A549 (cell line): ENCODE measurements at regions not wholly inside any gene's neighbourhood (a gene's known extent, or its start where the extent isn't known, plus 50 kb on each side); places are given as distances from the start of the nearest gene placed in this dataset.

Experiments
- ATAC-seq, 2 experiments: fragments of 200-7000 bp in 1 of 2; fragments of >200 bp in 1 of 2; cut with Nextera tagmentation in 1 of 2; cut with Tn5 transposase in 1 of 2; 3 replicates each; pipeline versions ENCODE4 v1.8.0 to v1.9.1; 2018 to 2020; ENCODE audit warnings: mild to moderate bottlenecking in 1 of 2, moderate library complexity in 1 of 2
- CTCF ChIA-PET: fragments of 300-600 bp; sonication (Branson Sonifier 250); formaldehyde crosslinking; extraction: SDS; loops from one replicate; lab custom pipeline; 2021; ENCODE audit warnings: antibody characterized with exemption, inconsistent platforms; lab: Yijun Ruan, JAX
- POLR2A ChIA-PET: fragments of 350-600 bp; formaldehyde crosslinking; extraction: SDS; loops from one replicate; lab custom pipeline; 2021; ENCODE audit warnings: antibody characterized with exemption, inconsistent platforms; lab: Yijun Ruan, JAX
- DNase-seq, 2 experiments: peaks; one replicate each; pipeline versions ENCODE4 v3.0.0 to v3.0.0-alpha.2; 2011 to 2016; ENCODE audit warnings: low read depth in 1 of 2, low spot score in 1 of 2
- FAIRE-seq: peaks from 2 replicates; lab custom pipeline; 2011; peaks lifted over from hg19 to GRCh38; lab: Jason Lieb, UNC
- H3K27ac ChIP-seq, 2 experiments: fragments of >200 bp; sonication (Bioruptor Twin); formaldehyde crosslinking; 3 replicates each; pipeline ENCODE4 v1.5.1; 2016 to 2017
- H3K4me1 ChIP-seq: fragments of >200 bp; sonication (Bioruptor Twin); formaldehyde crosslinking; 3 replicates; pipeline ENCODE4 v1.6.1; 2016
- H3K4me2 ChIP-seq: fragments of >200 bp; sonication (Bioruptor Twin); formaldehyde crosslinking; 3 replicates; pipeline ENCODE4 v1.6.1; 2016
- H3K4me3 ChIP-seq: fragments of >200 bp; sonication (Bioruptor Twin); formaldehyde crosslinking; 3 replicates; pipeline ENCODE4 v1.5.1; 2016
- H3K9me3 ChIP-seq: fragments of >200 bp; sonication (Bioruptor Twin); formaldehyde crosslinking; 3 replicates; pipeline ENCODE4 v1.6.1; 2016
- BHLHE40 ChIP-seq: IDR thresholded peaks from 2 replicates; pipeline ENCODE4 v1.6.1; 2012; ENCODE audit warnings: low read depth, low read length, inconsistent platforms
- CEBPB ChIP-seq, 2 experiments: fragments of >200 bp in 1 of 2; sonication (Bioruptor Twin) in 1 of 2; formaldehyde crosslinking in 1 of 2; IDR thresholded peaks; 2 replicates each; pipeline ENCODE4 v1.6.1; 2012 to 2016
- CHD2 ChIP-seq: fragments of 150-350 bp; IDR thresholded peaks from 2 replicates; pipeline ENCODE4 v1.6.1; 2014; ENCODE audit warnings: low read length; ENCODE audit not compliant: partially characterized antibody
- EHMT2 ChIP-seq: fragments of 200-600 bp; sonication (generic); IDR thresholded peaks from 2 replicates; pipeline ENCODE4 v1.6.1; 2016; ENCODE audit warnings: antibody characterized with exemption, low read depth, mild to moderate bottlenecking, moderate library complexity
- FOSB ChIP-seq: fragments of 250-450 bp; sonication (Bioruptor Pico); IDR thresholded peaks from 2 replicates; pipeline ENCODE4 v1.5.0; 2020; ENCODE audit warnings: mild to moderate bottlenecking, moderate library complexity
- FOSL2 ChIP-seq, 2 experiments: fragments of 450-650 bp in 1 of 2; fragments of >200 bp in 1 of 2; sonication (Bioruptor Twin) in 1 of 2; formaldehyde crosslinking; IDR thresholded peaks; 2 replicates each; pipeline versions ENCODE4 v1.5.0 to v1.6.1; 2016 to 2020; ENCODE audit warnings: mild to moderate bottlenecking in 1 of 2, moderate library complexity in 1 of 2
- GATA3 ChIP-seq: IDR thresholded peaks from 2 replicates; pipeline ENCODE4 v1.6.1; 2012; ENCODE audit warnings: borderline replicate concordance
- HDAC2 ChIP-seq: fragments of 200-600 bp; sonication (generic); IDR thresholded peaks from 2 replicates; pipeline ENCODE4 v1.6.1; 2016
- HEYL ChIP-seq: fragments of 250-450 bp; sonication (Bioruptor Pico); IDR thresholded peaks from 2 replicates; pipeline ENCODE4 v1.8.0; 2021; ENCODE audit warnings: mild to moderate bottlenecking, moderate library complexity
- HOXA7 ChIP-seq: fragments of 250-450 bp; sonication (Bioruptor Pico); IDR thresholded peaks from 2 replicates; pipeline ENCODE4 v1.5.0; 2020; ENCODE audit warnings: mild to moderate bottlenecking, moderate library complexity
- HOXB13 ChIP-seq: fragments of 250-450 bp; sonication (Bioruptor Pico); IDR thresholded peaks from 2 replicates; pipeline ENCODE4 v1.5.0; 2020; ENCODE audit warnings: low read depth, mild to moderate bottlenecking, moderate library complexity
- HOXB5 ChIP-seq: fragments of 250-450 bp; sonication (Bioruptor Pico); IDR thresholded peaks from 2 replicates; pipeline ENCODE4 v1.5.0; 2020; ENCODE audit warnings: mild to moderate bottlenecking, moderate library complexity
- JUN ChIP-seq, 2 experiments: fragments of >200 bp; sonication (Bioruptor Twin); formaldehyde crosslinking; IDR thresholded peaks; 2 replicates in 1 of 2; 3 replicates in 1 of 2; pipeline ENCODE4 v1.6.1; 2016 to 2017
- KDM1A ChIP-seq: fragments of 200-600 bp; sonication (generic); IDR thresholded peaks from 2 replicates; pipeline ENCODE4 v1.6.1; 2016; ENCODE audit warnings: low read depth, mild to moderate bottlenecking
- KDM5A ChIP-seq: fragments of 200-600 bp; sonication (generic); IDR thresholded peaks from 2 replicates; pipeline ENCODE4 v1.6.1; 2016; ENCODE audit warnings: antibody characterized with exemption, mild to moderate bottlenecking
- MAFK ChIP-seq: fragments of 450-650 bp; IDR thresholded peaks from 2 replicates; pipeline ENCODE4 v1.6.1; 2014; ENCODE audit not compliant: partially characterized antibody
- MAZ ChIP-seq: fragments of 150-350 bp; IDR thresholded peaks from 2 replicates; pipeline ENCODE4 v1.6.1; 2014; ENCODE audit warnings: antibody characterized with exemption, low read depth, low read length, borderline replicate concordance
- NFE2L2 ChIP-seq: fragments of 150-350 bp; conservative IDR thresholded peaks from 2 replicates; pipeline ENCODE4 v1.6.1; 2014; ENCODE audit warnings: low read length
- NPAS2 ChIP-seq: fragments of 250-450 bp; sonication (Bioruptor Pico); IDR thresholded peaks from 2 replicates; pipeline ENCODE4 v1.8.0; 2022; ENCODE audit warnings: mild to moderate bottlenecking, moderate library complexity, borderline replicate concordance
- NR3C1 ChIP-seq: fragments of >200 bp; sonication (Bioruptor Twin); formaldehyde crosslinking; IDR thresholded peaks from 3 replicates; pipeline ENCODE4 v1.6.1; 2017
- PHF8 ChIP-seq: fragments of 200-600 bp; sonication (generic); IDR thresholded peaks from 2 replicates; pipeline ENCODE4 v1.6.1; 2016; ENCODE audit warnings: low read depth, mild to moderate bottlenecking, antibody characterized with exemption, moderate library complexity, borderline replicate concordance
- POLR2A ChIP-seq: IDR thresholded peaks from 2 replicates; pipeline ENCODE4 v1.6.1; 2012; ENCODE audit warnings: mild to moderate bottlenecking, low read length
- RAD21 ChIP-seq, 2 experiments: fragments of >200 bp in 1 of 2; sonication (Bioruptor Twin) in 1 of 2; formaldehyde crosslinking in 1 of 2; IDR thresholded peaks in 1 of 2; conservative IDR thresholded peaks in 1 of 2; 2 replicates in 1 of 2; 3 replicates in 1 of 2; pipeline ENCODE4 v1.6.1; 2012 to 2018; ENCODE audit warnings: inconsistent platforms in 1 of 2
- RCOR1 ChIP-seq: fragments of 150-350 bp; IDR thresholded peaks from 2 replicates; pipeline ENCODE4 v1.6.1; 2014; ENCODE audit warnings: antibody characterized with exemption, low read length, low read depth
- RFX5 ChIP-seq: fragments of 450-650 bp; IDR thresholded peaks from 2 replicates; pipeline ENCODE4 v1.7.1; 2014; ENCODE audit warnings: antibody characterized with exemption, mild to moderate bottlenecking, moderate library complexity
- SMC3 ChIP-seq: fragments of >200 bp; sonication (Bioruptor Twin); formaldehyde crosslinking; IDR thresholded peaks from 3 replicates; pipeline ENCODE4 v1.6.1; 2018; ENCODE audit warnings: inconsistent platforms
- SREBF2 ChIP-seq: fragments of 450-650 bp; IDR thresholded peaks from 2 replicates; pipeline ENCODE4 v1.6.1; 2014; ENCODE audit warnings: mild to moderate bottlenecking, moderate library complexity
- TFCP2L1 ChIP-seq: fragments of 250-450 bp; sonication (Bioruptor Pico); IDR thresholded peaks from 2 replicates; pipeline ENCODE4 v1.5.0; 2021; ENCODE audit warnings: mild to moderate bottlenecking
- TP53 ChIP-seq: fragments of 250-450 bp; sonication (Bioruptor Pico); IDR thresholded peaks from 2 replicates; pipeline ENCODE4 v1.5.0; 2021; ENCODE audit warnings: mild to moderate bottlenecking, moderate library complexity
- ZFP36 ChIP-seq: fragments of 450-650 bp; IDR thresholded peaks from 2 replicates; pipeline ENCODE4 v1.6.1; 2014; ENCODE audit warnings: borderline replicate concordance; ENCODE audit not compliant: partially characterized antibody
- ZNF302 ChIP-seq: fragments of 250-450 bp; sonication (Bioruptor Pico); IDR thresholded peaks from 2 replicates; pipeline ENCODE4 v1.9.0; 2021; ENCODE audit warnings: inconsistent platforms, mild to moderate bottlenecking, moderate library complexity
- ZSCAN20 ChIP-seq: fragments of 250-450 bp; sonication (Bioruptor Pico); IDR thresholded peaks from 2 replicates; pipeline ENCODE4 v1.8.0; 2022; ENCODE audit warnings: mild to moderate bottlenecking, moderate library complexity
- WGBS: methylation state at CpG from one replicate; pipeline ENCODE4 v1.1.6; 2017; ENCODE audit errors: missing lambda C conversion rate; 5-methylcytosine and 5-hydroxymethylcytosine counted together
- TF ChIP-seq, protein P1 (sequence below): fragments of 250-450 bp; sonication (Bioruptor Pico); IDR thresholded peaks from 2 replicates; pipeline ENCODE4 v1.5.0; 2021; ENCODE audit warnings: mild to moderate bottlenecking, moderate library complexity, borderline replicate concordance
- TF ChIP-seq, protein P2 (sequence below): fragments of >200 bp; sonication (Bioruptor Twin); formaldehyde crosslinking; IDR thresholded peaks from 3 replicates; pipeline ENCODE4 v1.6.1; 2016
- TF ChIP-seq, protein P3 (sequence below): fragments of 250-450 bp; sonication (Bioruptor Pico); IDR thresholded peaks from 2 replicates; pipeline ENCODE4 v1.5.0; 2020; ENCODE audit warnings: low read depth, mild to moderate bottlenecking, moderate library complexity
- TF ChIP-seq, protein P4 (sequence below): fragments of 450-650 bp; IDR thresholded peaks from 2 replicates; pipeline ENCODE4 v1.6.1; 2014; ENCODE audit warnings: antibody characterized with exemption
- TF ChIP-seq, protein P5 (sequence below): fragments of >200 bp; sonication (Bioruptor Twin); formaldehyde crosslinking; IDR thresholded peaks from 3 replicates; pipeline ENCODE4 v1.5.1; 2016

DNA sequence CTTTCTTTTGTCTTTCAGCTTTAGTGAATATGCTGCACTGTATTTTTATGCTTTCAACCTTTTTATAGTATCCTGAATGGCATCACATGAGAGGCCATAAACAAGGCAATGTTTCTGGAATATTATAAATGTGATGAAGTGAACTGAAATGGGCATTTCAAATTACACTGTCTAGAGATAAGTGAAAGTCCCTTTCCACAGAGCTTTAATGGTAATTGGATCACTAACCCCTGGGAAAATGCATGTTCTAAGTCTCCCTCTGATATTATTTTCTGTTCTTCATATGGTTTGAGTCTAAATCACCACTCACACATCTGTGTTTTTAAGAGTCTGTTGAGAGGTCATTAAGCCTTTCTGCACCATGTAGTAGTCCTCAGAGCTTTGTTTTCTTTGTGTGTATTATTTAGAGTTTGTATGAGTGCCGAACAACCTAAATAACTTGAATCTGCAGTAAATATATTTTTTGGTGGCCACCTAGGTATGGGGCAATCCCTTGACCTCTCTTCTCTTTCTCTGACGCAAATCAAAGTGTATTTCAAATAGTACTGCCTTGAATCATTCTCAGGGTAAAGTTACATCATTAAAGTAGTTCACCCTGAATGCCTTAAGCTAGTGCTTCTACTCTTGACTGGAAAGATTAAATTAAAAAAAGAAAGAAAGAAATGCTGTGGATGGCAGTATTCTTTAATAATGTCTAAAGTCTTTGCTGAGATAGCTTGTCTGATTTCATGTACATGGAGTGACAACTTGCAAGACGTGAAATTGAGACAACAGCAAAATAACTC is 1931.0 kb upstream of the CDH6 start:
- FAIRE-seq (peak; percentile 43), DNase-seq (peak; percentile 41 to 83), ATAC-seq (peak; percentile 94 to 99)
- ChIA-PET CTCF (no interaction called here), POLR2A (no interaction called here)
- peaks cover 26% of the 10 kb centered on the region for H3K4me1 ChIP-seq
- H3K4me3 ChIP-seq = no peak overlapping the region
- H3K27ac ChIP-seq = peak overlapping the region; percentile 82 to 84
- no peaks in the 10 kb centered on the region for H3K9me3 ChIP-seq
- peak overlapping the region; percentile 75 for H3K4me2 ChIP-seq
- 13% methylated on average over 3 of the region's 3 CpGs for WGBS
- no peak for TF ChIP-seq BHLHE40
- no peak for TF ChIP-seq PHF8
- TF ChIP-seq CHD2 = no peak
- TF ChIP-seq ZNF302 (CRISPR knock-in tag) = no peak
- TF ChIP-seq, protein P1, sequence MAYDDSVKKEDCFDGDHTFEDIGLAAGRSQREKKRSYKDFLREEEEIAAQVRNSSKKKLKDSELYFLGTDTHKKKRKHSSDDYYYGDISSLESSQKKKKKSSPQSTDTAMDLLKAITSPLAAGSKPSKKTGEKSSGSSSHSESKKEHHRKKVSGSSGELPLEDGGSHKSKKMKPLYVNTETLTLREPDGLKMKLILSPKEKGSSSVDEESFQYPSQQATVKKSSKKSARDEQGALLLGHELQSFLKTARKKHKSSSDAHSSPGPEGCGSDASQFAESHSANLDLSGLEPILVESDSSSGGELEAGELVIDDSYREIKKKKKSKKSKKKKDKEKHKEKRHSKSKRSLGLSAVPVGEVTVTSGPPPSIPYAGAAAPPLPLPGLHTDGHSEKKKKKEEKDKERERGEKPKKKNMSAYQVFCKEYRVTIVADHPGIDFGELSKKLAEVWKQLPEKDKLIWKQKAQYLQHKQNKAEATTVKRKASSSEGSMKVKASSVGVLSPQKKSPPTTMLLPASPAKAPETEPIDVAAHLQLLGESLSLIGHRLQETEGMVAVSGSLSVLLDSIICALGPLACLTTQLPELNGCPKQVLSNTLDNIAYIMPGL (CRISPR knock-in tag) = no peak
- TF ChIP-seq SREBF2 = no peak
- TF ChIP-seq HOXB13 (CRISPR knock-in tag) = no peak
- TF ChIP-seq RFX5 = no peak
- no peak for TF ChIP-seq NFE2L2
- no peak for TF ChIP-seq RCOR1
- no peak for TF ChIP-seq HOXA7 (CRISPR knock-in tag)
- TF ChIP-seq ZSCAN20 = no peak
- TF ChIP-seq EHMT2 = no peak
- TF ChIP-seq TFCP2L1 = no peak
- no peak for TF ChIP-seq NPAS2
- TF ChIP-seq, protein P2, sequence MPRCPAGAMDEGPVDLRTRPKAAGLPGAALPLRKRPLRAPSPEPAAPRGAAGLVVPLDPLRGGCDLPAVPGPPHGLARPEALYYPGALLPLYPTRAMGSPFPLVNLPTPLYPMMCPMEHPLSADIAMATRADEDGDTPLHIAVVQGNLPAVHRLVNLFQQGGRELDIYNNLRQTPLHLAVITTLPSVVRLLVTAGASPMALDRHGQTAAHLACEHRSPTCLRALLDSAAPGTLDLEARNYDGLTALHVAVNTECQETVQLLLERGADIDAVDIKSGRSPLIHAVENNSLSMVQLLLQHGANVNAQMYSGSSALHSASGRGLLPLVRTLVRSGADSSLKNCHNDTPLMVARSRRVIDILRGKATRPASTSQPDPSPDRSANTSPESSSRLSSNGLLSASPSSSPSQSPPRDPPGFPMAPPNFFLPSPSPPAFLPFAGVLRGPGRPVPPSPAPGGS = peak; percentile 91; the same call in 2 of the 3 replicates
- no peak for TF ChIP-seq HDAC2
- TF ChIP-seq RAD21 (conservative IDR thresholded peaks at IDR 0.05 in 1 of 2, IDR thresholded peaks at IDR 0.05 in 1 of 2) = peak in 1 of 2 experiments; percentile 66; a peak in 3 of 5 replicates
- no peak for TF ChIP-seq FOSB (CRISPR knock-in tag)
- TF ChIP-seq, protein P3, sequence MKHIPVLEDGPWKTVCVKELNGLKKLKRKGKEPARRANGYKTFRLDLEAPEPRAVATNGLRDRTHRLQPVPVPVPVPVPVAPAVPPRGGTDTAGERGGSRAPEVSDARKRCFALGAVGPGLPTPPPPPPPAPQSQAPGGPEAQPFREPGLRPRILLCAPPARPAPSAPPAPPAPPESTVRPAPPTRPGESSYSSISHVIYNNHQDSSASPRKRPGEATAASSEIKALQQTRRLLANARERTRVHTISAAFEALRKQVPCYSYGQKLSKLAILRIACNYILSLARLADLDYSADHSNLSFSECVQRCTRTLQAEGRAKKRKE (CRISPR knock-in tag) = no peak
- TF ChIP-seq POLR2A = no peak
- peak; percentile 89 to 94 for TF ChIP-seq CEBPB (IDR thresholded peaks at IDR 0.05)
- peak; percentile 51 for TF ChIP-seq MAFK
- TF ChIP-seq FOSL2 (IDR thresholded peaks at IDR 0.05) = peak; percentile 74
- peak; percentile 75 for TF ChIP-seq FOSL2 (CRISPR knock-in tag; IDR thresholded peaks at IDR 0.05)
- TF ChIP-seq JUN (IDR thresholded peaks at IDR 0.05) = peak; percentile 82 to 87; a peak in 4 of 5 replicates
- peak; percentile 53; the same call in 1 of the 3 replicates for TF ChIP-seq SMC3
- TF ChIP-seq NR3C1 = no peak
- TF ChIP-seq HEYL (CRISPR knock-in tag) = no peak
- TF ChIP-seq KDM5A = no peak
- no peak for TF ChIP-seq KDM1A
- TF ChIP-seq, protein P4, sequence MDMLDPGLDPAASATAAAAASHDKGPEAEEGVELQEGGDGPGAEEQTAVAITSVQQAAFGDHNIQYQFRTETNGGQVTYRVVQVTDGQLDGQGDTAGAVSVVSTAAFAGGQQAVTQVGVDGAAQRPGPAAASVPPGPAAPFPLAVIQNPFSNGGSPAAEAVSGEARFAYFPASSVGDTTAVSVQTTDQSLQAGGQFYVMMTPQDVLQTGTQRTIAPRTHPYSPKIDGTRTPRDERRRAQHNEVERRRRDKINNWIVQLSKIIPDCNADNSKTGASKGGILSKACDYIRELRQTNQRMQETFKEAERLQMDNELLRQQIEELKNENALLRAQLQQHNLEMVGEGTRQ = no peak
- no peak for TF ChIP-seq TP53 (CRISPR knock-in tag)
- TF ChIP-seq, protein P5, sequence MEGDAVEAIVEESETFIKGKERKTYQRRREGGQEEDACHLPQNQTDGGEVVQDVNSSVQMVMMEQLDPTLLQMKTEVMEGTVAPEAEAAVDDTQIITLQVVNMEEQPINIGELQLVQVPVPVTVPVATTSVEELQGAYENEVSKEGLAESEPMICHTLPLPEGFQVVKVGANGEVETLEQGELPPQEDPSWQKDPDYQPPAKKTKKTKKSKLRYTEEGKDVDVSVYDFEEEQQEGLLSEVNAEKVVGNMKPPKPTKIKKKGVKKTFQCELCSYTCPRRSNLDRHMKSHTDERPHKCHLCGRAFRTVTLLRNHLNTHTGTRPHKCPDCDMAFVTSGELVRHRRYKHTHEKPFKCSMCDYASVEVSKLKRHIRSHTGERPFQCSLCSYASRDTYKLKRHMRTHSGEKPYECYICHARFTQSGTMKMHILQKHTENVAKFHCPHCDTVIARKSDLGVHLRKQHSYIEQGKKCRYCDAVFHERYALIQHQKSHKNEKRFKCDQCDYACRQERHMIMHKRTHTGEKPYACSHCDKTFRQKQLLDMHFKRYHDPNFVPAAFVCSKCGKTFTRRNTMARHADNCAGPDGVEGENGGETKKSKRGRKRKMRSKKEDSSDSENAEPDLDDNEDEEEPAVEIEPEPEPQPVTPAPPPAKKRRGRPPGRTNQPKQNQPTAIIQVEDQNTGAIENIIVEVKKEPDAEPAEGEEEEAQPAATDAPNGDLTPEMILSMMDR = no peak
- TF ChIP-seq HOXB5 (CRISPR knock-in tag) = no peak
- TF ChIP-seq MAZ = no peak
- TF ChIP-seq ZFP36 = no peak
- peak; percentile 65; the same call in 1 of the 2 replicates for TF ChIP-seq GATA3
